IMR-90 (cell line): ENCODE measurements at regions not wholly inside any gene's neighbourhood (a gene's known extent, or its start where the extent isn't known, plus 50 kb on each side); places are given as distances from the start of the nearest gene placed in this dataset.

Experiments
- ATAC-seq: fragments of 200-7000 bp; cut with Tn5 transposase; 2 replicates; pipeline ENCODE4 v1.9.1; 2020; ENCODE audit warnings: low read depth, mild to moderate bottlenecking, moderate library complexity
- BruUV-seq: library from RNA; stranded (reverse); fragments of 400-500 nt; replicated peaks from 2 replicates; lab custom pipeline; 2021; lab: Mats Ljungman, UMichigan
- CTCF ChIA-PET: fragments of 300-600 bp; formaldehyde crosslinking; extraction: SDS; loops from one replicate; lab custom pipeline; 2021; ENCODE audit warnings: antibody characterized with exemption; lab: Yijun Ruan, JAX
- POLR2A ChIA-PET: fragments of 300-600 bp; sonication (Branson Sonifier 250); formaldehyde crosslinking; loops from one replicate; lab custom pipeline; 2022; ENCODE audit warnings: antibody characterized with exemption; ENCODE audit not compliant: unreplicated experiment; lab: Charles Lee
- DNase-seq: peaks from one replicate; pipeline ENCODE4 v3.0.0; 2013
- H2AFZ ChIP-seq: replicated peaks from 2 replicates; pipeline ENCODE3; 2013; ENCODE audit warnings: low read length, mild to moderate bottlenecking; ENCODE audit not compliant: poor library complexity
- H2AK5ac ChIP-seq: 2 replicates; pipeline ENCODE4 v1.6.1; 2013; ENCODE audit warnings: low read depth, low read length, inconsistent platforms
- H2AK9ac ChIP-seq: replicated peaks from 2 replicates; pipeline ENCODE3; 2013; ENCODE audit warnings: mild to moderate bottlenecking, low read depth, low read length, moderate library complexity; ENCODE audit not compliant: poor library complexity
- H2BK120ac ChIP-seq: 2 replicates; pipeline ENCODE4 v1.6.1; 2013; ENCODE audit warnings: low read depth, low read length, inconsistent platforms
- H2BK15ac ChIP-seq: 3 replicates; pipeline ENCODE4 v1.6.1; 2013; ENCODE audit warnings: low read depth, low read length, inconsistent platforms
- H2BK20ac ChIP-seq: 2 replicates; pipeline ENCODE4 v1.6.1; 2013; ENCODE audit warnings: low read depth, mild to moderate bottlenecking, inconsistent platforms, low read length, moderate library complexity
- H2BK5ac ChIP-seq: 2 replicates; pipeline ENCODE4 v1.6.1; 2013; ENCODE audit warnings: mild to moderate bottlenecking, low read depth, low read length, inconsistent platforms; ENCODE audit not compliant: poor library complexity, severe bottlenecking
- H3K14ac ChIP-seq: replicated peaks from 2 replicates; pipeline ENCODE4 v1.6.1; 2013; ENCODE audit warnings: low read depth, low read length, inconsistent platforms
- H3K18ac ChIP-seq: 2 replicates; pipeline ENCODE4 v1.6.1; 2013; ENCODE audit warnings: low read depth, low read length, control low read depth
- H3K23ac ChIP-seq: 2 replicates; pipeline ENCODE4 v1.6.1; 2013; ENCODE audit warnings: low read depth, low read length, inconsistent platforms
- H3K27ac ChIP-seq: 2 replicates; pipeline ENCODE4 v1.5.1; 2013; ENCODE audit warnings: mild to moderate bottlenecking, control low read depth, low read length; ENCODE audit not compliant: insufficient read depth
- H3K27me3 ChIP-seq: 2 replicates; pipeline ENCODE4 v1.6.1; 2013; ENCODE audit warnings: low read length; ENCODE audit not compliant: control insufficient read depth, insufficient read depth
- H3K36me3 ChIP-seq: 2 replicates; pipeline ENCODE4 v1.6.1; 2013; ENCODE audit warnings: low read length, mixed read lengths; ENCODE audit not compliant: control insufficient read depth, insufficient read depth
- H3K4ac ChIP-seq: 2 replicates; pipeline ENCODE4 v1.6.1; 2013; ENCODE audit warnings: low read depth, low read length, inconsistent platforms
- H3K4me1 ChIP-seq: 2 replicates; pipeline ENCODE4 v1.6.1; 2013; ENCODE audit warnings: low read length, mixed read lengths; ENCODE audit not compliant: control insufficient read depth, insufficient read depth
- H3K4me2 ChIP-seq: 2 replicates; pipeline ENCODE4 v1.6.1; 2013; ENCODE audit warnings: low read depth, mild to moderate bottlenecking, control low read depth, low read length, moderate library complexity
- H3K4me3 ChIP-seq: 2 replicates; pipeline ENCODE4 v1.5.1; 2013; ENCODE audit warnings: low read depth, mild to moderate bottlenecking, control low read depth, low read length, moderate library complexity; ENCODE audit not compliant: insufficient read depth
- H3K56ac ChIP-seq: 2 replicates; pipeline ENCODE4 v1.6.1; 2013; ENCODE audit warnings: low read length, inconsistent platforms; ENCODE audit not compliant: insufficient read depth; ENCODE audit errors: extremely low read depth
- H3K79me1 ChIP-seq, 2 experiments: 2 replicates each; pipeline ENCODE4 v1.6.1; 2013; ENCODE audit warnings: low read length in 2 of 2, inconsistent platforms in 1 of 2, low read depth in 1 of 2
- H3K9ac ChIP-seq: 2 replicates; pipeline ENCODE4 v1.6.1; 2013; ENCODE audit warnings: low read depth, low read length, control low read depth
- H3K9me1 ChIP-seq: 2 replicates; pipeline ENCODE4 v1.6.1; 2013; ENCODE audit warnings: low read length, inconsistent platforms; ENCODE audit not compliant: insufficient read depth
- H3K9me3 ChIP-seq: 2 replicates; pipeline ENCODE4 v1.6.1; 2013; ENCODE audit warnings: low read length; ENCODE audit not compliant: control insufficient read depth, insufficient read depth
- H4K20me1 ChIP-seq: 2 replicates; pipeline ENCODE4 v1.6.1; 2013; ENCODE audit warnings: low read length, inconsistent platforms; ENCODE audit not compliant: insufficient read depth
- H4K5ac ChIP-seq: 2 replicates; pipeline ENCODE4 v1.6.1; 2013; ENCODE audit warnings: mild to moderate bottlenecking, low read depth, low read length, control low read depth
- H4K8ac ChIP-seq, 2 experiments: 2 replicates each; pipeline ENCODE4 v1.6.1; 2013; ENCODE audit warnings: low read depth in 2 of 2, low read length in 2 of 2, control low read depth in 1 of 2, inconsistent platforms in 1 of 2
- H4K91ac ChIP-seq: 2 replicates; pipeline ENCODE4 v1.6.1; 2013; ENCODE audit warnings: low read depth, low read length, inconsistent platforms; ENCODE audit not compliant: insufficient read depth
- CEBPB ChIP-seq: IDR thresholded peaks from 2 replicates; pipeline ENCODE4 v1.6.1; 2012; ENCODE audit warnings: low read depth, low read length, improper control_type of control experiment
- ELK1 ChIP-seq: fragments of 150-350 bp; IDR thresholded peaks from 2 replicates; pipeline ENCODE4 v1.6.1; 2016; ENCODE audit warnings: low read depth, mild to moderate bottlenecking, low read length, moderate library complexity, borderline replicate concordance
- FOS ChIP-seq: fragments of 150-350 bp; IDR thresholded peaks from 2 replicates; pipeline ENCODE4 v1.6.1; 2016; ENCODE audit warnings: low read depth, low read length
- MAFK ChIP-seq: IDR thresholded peaks from 2 replicates; pipeline ENCODE4 v1.6.1; 2012; ENCODE audit warnings: low read depth, low read length, improper control_type of control experiment
- MAZ ChIP-seq: IDR thresholded peaks from 2 replicates; pipeline ENCODE4 v1.6.1; 2012; ENCODE audit warnings: low read depth, mild to moderate bottlenecking, low read length, improper control_type of control experiment, moderate library complexity, borderline replicate concordance
- MXI1 ChIP-seq: IDR thresholded peaks from 2 replicates; pipeline ENCODE4 v1.6.1; 2012; ENCODE audit warnings: low read depth, mild to moderate bottlenecking, low read length, moderate library complexity, borderline replicate concordance
- NFE2L2 ChIP-seq: fragments of 150-350 bp; IDR thresholded peaks from 2 replicates; pipeline ENCODE4 v1.6.1; 2016; ENCODE audit warnings: low read depth, mild to moderate bottlenecking, low read length
- POLR2A ChIP-seq: IDR thresholded peaks from 2 replicates; pipeline ENCODE4 v1.6.1; 2012; ENCODE audit warnings: mild to moderate bottlenecking, low read depth, low read length
- RCOR1 ChIP-seq: IDR thresholded peaks from 2 replicates; pipeline ENCODE4 v1.6.1; 2012; ENCODE audit warnings: mild to moderate bottlenecking, low read length, improper control_type of control experiment; ENCODE audit not compliant: insufficient replicate concordance
- RFX5 ChIP-seq: IDR thresholded peaks from 2 replicates; pipeline ENCODE4 v1.8.0; 2012; ENCODE audit warnings: low read depth, mild to moderate bottlenecking, low read length, moderate library complexity
- SMC3 ChIP-seq: fragments of 150-350 bp; IDR thresholded peaks from 2 replicates; pipeline ENCODE4 v1.6.1; 2016; ENCODE audit warnings: low read depth, mild to moderate bottlenecking, antibody characterized with exemption, low read length, moderate library complexity
- WGBS, 2 experiments: methylation state at CpG; one replicate each; pipeline versions ENCODE4 v1.1.5 to v1.1.7; 2013; ENCODE audit warnings: missing lambda C conversion rate in 2 of 2; ENCODE audit not compliant: insufficient read length in 1 of 2; ENCODE audit errors: extremely low coverage in 2 of 2; 5-methylcytosine and 5-hydroxymethylcytosine counted together
- dilution Hi-C: fragments of 300-500 bp; cut with HindIII; formaldehyde crosslinking; loops from one replicate; pipeline ENCODE4 v1.14.3; 2018; ENCODE audit warnings: low sequenced_read_pairs; ENCODE audit not compliant: unreplicated experiment
- in situ Hi-C: fragments of 300-500 bp; cut with MboI; formaldehyde crosslinking; loops from 3 replicates; pipeline ENCODE4 v1.14.3; 2019; ENCODE audit warnings: low sequenced_read_pairs, inconsistent platforms, mixed read lengths
- intact Hi-C: fragments of 100-400 bp; cut with micrococcal nuclease; formaldehyde crosslinking; loops from 2 replicates; pipeline ENCODE4 v1.10.0; 2022
- TF ChIP-seq, protein P1 (sequence below): fragments of 150-350 bp; IDR thresholded peaks from 2 replicates; pipeline ENCODE4 v1.6.1; 2017; ENCODE audit warnings: mild to moderate bottlenecking, antibody characterized with exemption, low read length, low read depth

DNA sequence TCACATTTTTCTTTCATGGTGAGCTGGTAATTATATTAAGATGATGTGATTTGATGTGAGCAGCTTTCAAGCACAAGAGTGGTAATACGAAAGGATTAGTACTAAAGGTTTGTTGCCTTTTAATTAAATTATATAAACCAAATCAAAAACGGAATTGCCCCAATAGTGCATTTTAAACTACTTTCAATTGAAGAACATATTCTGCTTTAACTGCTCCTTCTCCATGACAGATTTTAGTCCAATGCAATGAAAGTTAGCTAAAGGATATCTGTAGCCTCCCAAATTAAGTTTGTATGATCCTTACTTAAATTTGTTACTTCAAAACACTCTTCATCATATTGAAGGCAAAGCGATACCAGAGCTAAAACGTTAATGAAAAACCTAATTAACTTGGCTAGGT lies 447.1 kb upstream of the AMOT start:
- Histone ChIP-seq H3K4me3 (no peak overlapping the region), H3K14ac (no peak overlapping the region), H2AFZ (no peak overlapping the region), H2BK20ac (no peak overlapping the region), H3K4ac (no peak overlapping the region), H4K8ac (no peak overlapping the region), H3K9me3 (no peaks in the 10 kb centered on the region), H4K5ac (no peak overlapping the region), H4K20me1 (no peaks in the 10 kb centered on the region), H3K56ac (no peak overlapping the region), H3K36me3 (no peaks in the 10 kb centered on the region), H3K27me3 (no peaks in the 10 kb centered on the region), H2AK9ac (no peak overlapping the region), H3K9me1 (no peaks in the 10 kb centered on the region), H3K27ac (no peak overlapping the region), H2AK5ac (no peak overlapping the region), H3K18ac (no peak overlapping the region), H4K91ac (no peak overlapping the region), H3K9ac (no peak overlapping the region), H2BK5ac (no peak overlapping the region), H2BK15ac (no peak overlapping the region), H3K23ac (no peak overlapping the region), H2BK120ac (no peak overlapping the region), H3K79me1 (no peaks in the 10 kb centered on the region), H3K4me1 (no peaks in the 10 kb centered on the region), H3K4me2 (no peak overlapping the region)
- CTCF ChIA-PET, result no interaction called here
- WGBS, 2 experiments, result no CpG with 5 or more reads among the region's 4 CpGs
- TF ChIP-seq FOS (no peak), RFX5 (no peak), SMC3 (no peak), ELK1 (no peak), MXI1 (no peak), MAZ (no peak), POLR2A (no peak), MAFK (no peak), NFE2L2 (no peak), RCOR1 (no peak), CEBPB (no peak)
- TF ChIP-seq, protein P1, sequence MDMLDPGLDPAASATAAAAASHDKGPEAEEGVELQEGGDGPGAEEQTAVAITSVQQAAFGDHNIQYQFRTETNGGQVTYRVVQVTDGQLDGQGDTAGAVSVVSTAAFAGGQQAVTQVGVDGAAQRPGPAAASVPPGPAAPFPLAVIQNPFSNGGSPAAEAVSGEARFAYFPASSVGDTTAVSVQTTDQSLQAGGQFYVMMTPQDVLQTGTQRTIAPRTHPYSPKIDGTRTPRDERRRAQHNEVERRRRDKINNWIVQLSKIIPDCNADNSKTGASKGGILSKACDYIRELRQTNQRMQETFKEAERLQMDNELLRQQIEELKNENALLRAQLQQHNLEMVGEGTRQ, result no peak
- BruUV-seq, result no TSS peak
- in situ Hi-C loops (no loop called here), dilution Hi-C loops (no loop called here), intact Hi-C loops (no loop called here)
- POLR2A ChIA-PET, result no interaction called here
- DNase-seq, result no peak
- ATAC-seq, result no peak
